Uterus (tissue), 3 donors: ENCODE measurements at regions not wholly inside any gene's neighbourhood (a gene's known extent, or its start where the extent isn't known, plus 50 kb on each side); places are given as distances from the start of the nearest gene placed in this dataset.

Experiments
- DNase-seq, 2 donors: peaks; one replicate each; pipeline ENCODE4 v3.0.0-alpha.2; 2019 to 2020
- H3K27ac ChIP-seq, 2 donors: fragments of 200-600 bp; sonication (generic); 1 replicate in 1 of 2; 2 replicates in 1 of 2; pipeline ENCODE4 v1.5.1; 2016 to 2018
- H3K27me3 ChIP-seq, 2 donors: fragments of 200-600 bp; sonication (generic); one replicate each; pipeline ENCODE4 v1.5.1; 2018 to 2019; ENCODE audit warnings: control low read depth in 1 of 2
- H3K36me3 ChIP-seq, 2 donors: fragments of 200-600 bp; sonication (generic); one replicate each; pipeline ENCODE4 v1.5.1; 2019; ENCODE audit warnings: control low read depth in 1 of 2
- H3K4me1 ChIP-seq, 2 donors: fragments of 200-600 bp; sonication (generic); one replicate each; pipeline ENCODE4 v1.5.1; 2018 to 2019; ENCODE audit warnings: control low read depth in 1 of 2
- H3K4me3 ChIP-seq, 2 donors: fragments of 200-600 bp; sonication (generic); 1 replicate in 1 of 2; 2 replicates in 1 of 2; pipeline ENCODE4 v1.5.1; 2018 to 2019; ENCODE audit warnings: mild to moderate bottlenecking in 1 of 2
- H3K9me3 ChIP-seq, 2 donors: fragments of 200-600 bp; sonication (generic); one replicate each; pipeline ENCODE4 v1.5.1; 2019; ENCODE audit warnings: control low read depth in 1 of 2
- CTCF ChIP-seq, 4 experiments: fragments of 200-600 bp in 2 of 4; fragments of 450-650 bp in 2 of 4; sonication (generic) in 2 of 4; IDR thresholded peaks; one replicate each; pipeline ENCODE4 v1.5.1; 2016 to 2019; ENCODE audit warnings: antibody characterized with exemption in 4 of 4, mild to moderate bottlenecking in 2 of 4, moderate library complexity in 1 of 4
- POLR2A ChIP-seq, 2 donors: fragments of 450-650 bp; IDR thresholded peaks; one replicate each; pipeline ENCODE4 v1.6.1; 2016; ENCODE audit warnings: antibody characterized with exemption in 2 of 2, mild to moderate bottlenecking in 1 of 2, moderate library complexity in 1 of 2
- intact Hi-C: fragments of 100-400 bp; cut with DNase I; formaldehyde crosslinking; loops from one replicate; pipeline ENCODE4 v1.15.1; 2023; ENCODE audit warnings: low total_unique reads
- donor health status: DM: yes; HTN: yes; CAD: no.

DNA sequence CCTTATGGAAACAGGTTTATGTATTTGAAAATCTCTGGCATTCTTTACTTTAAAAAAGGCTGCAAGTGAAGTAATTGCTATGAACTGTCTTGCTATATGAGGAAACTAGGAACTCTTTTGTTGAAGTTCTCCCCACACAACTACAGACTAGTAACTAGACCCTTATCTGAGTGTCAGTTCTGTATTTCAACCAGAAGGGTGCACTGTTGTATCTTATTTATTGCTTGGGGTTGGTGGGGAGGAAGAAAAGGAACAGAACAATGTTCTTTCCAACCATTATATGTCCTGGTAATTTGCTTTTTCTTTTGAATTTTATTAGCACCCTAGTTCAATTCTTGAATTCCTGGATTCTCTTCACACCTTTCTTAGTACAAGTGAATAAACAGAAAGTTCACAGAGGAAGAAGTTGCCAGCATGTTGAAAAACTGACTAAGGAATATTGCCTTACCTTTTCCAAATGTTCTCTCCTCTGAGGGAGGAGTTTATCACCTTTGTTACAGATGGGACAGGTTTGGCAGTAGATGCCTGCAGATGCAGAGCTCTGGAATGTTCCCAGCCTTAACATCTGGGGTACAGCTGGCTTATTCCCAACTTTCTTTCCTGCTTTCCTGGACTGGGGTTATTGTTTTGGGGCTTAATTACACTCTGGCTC is 162.4 kb upstream of the CFAP20DC start:
- DNase-seq, result no peak
- no peaks in the 10 kb centered on the region for H3K36me3 ChIP-seq
- intact Hi-C loops, result no loop called here
- no peak overlapping the region for H3K27ac ChIP-seq
- TF ChIP-seq CTCF (IDR thresholded peaks at IDR 0.05) (peak; percentile 56 to 73 (median 66)), POLR2A (IDR thresholded peaks at IDR 0.05) (no peak)
- no peaks in the 10 kb centered on the region for H3K4me1 ChIP-seq
- H3K9me3 ChIP-seq, result no peaks in the 10 kb centered on the region
- no peak overlapping the region for H3K4me3 ChIP-seq
- H3K27me3 ChIP-seq, result no peaks in the 10 kb centered on the region

- no peaks in the 10 kb centered on the region for H3K27me3 ChIP-seq
- H3K4me1 ChIP-seq, result no peaks in the 10 kb centered on the region
- no peak overlapping the region for H3K27ac ChIP-seq
- no peaks in the 10 kb centered on the region for H3K36me3 ChIP-seq
- DNase-seq, result no peak
- intact Hi-C loops, result no loop called here
- no peak overlapping the region for H3K4me3 ChIP-seq
- no peaks in the 10 kb centered on the region for H3K9me3 ChIP-seq
- TF ChIP-seq CTCF (IDR thresholded peaks at IDR 0.05) (no peak), POLR2A (IDR thresholded peaks at IDR 0.05) (no peak)
Observed at GRCh38 chr3:59210260-59210659, 160.4 kb upstream of the CFAP20DC start.

DNA sequence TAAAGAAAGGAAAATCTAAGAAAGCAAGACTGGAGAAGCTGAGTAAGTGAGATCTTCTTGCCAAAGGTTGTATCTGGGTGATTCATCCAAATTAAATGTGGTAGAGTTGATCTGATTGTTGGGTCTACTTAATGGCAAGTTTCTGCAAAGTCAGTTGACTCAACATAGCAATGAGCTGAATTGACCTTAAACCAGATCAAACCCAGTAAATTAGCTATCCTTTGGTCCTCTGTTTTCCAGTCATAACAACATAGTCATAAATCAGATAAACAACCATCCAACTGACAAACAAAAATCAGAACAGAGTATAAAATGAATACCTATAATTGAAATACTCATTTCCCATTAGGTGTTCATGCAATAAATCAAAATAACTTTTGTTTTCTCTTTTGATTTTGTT is 142.6 kb upstream of the CFAP20DC start:
- Histone ChIP-seq H3K4me3 (no peak overlapping the region), H3K36me3 (no peaks in the 10 kb centered on the region), H3K9me3 (no peaks in the 10 kb centered on the region), H3K27ac (no peak overlapping the region), H3K4me1 (no peaks in the 10 kb centered on the region), H3K27me3 (no peaks in the 10 kb centered on the region)
- no peak for DNase-seq
- TF ChIP-seq POLR2A (IDR thresholded peaks at IDR 0.05), result no peak
- no peak for TF ChIP-seq CTCF (IDR thresholded peaks at IDR 0.05)
- intact Hi-C loops, result no loop called here

DNA sequence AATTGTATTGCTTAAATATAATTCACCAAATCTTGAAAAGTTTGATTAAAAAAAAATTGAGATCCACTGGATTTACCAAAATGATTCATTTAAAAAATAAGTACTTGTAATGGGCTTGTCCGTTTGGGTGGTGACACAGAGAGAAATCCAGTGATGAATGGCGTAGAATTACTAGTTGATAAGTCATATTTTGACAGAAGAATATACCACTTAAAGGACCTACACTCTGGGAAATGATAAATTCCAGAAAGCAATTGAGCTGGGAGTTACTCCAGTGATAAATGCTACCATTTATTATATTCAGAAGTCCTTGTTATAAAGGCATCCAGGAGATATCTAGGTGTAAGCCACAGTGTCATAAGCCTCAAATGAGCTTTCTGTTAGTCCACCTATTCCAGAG is 141.8 kb upstream of the CFAP20DC start:
- Histone ChIP-seq H3K27me3 (no peaks in the 10 kb centered on the region), H3K4me1 (no peaks in the 10 kb centered on the region), H3K36me3 (no peaks in the 10 kb centered on the region), H3K27ac (no peak overlapping the region), H3K4me3 (no peak overlapping the region), H3K9me3 (no peaks in the 10 kb centered on the region)
- TF ChIP-seq POLR2A (IDR thresholded peaks at IDR 0.05) (no peak), CTCF (IDR thresholded peaks at IDR 0.05) (no peak)
- intact Hi-C loops, result no loop called here
- no peak for DNase-seq

DNA sequence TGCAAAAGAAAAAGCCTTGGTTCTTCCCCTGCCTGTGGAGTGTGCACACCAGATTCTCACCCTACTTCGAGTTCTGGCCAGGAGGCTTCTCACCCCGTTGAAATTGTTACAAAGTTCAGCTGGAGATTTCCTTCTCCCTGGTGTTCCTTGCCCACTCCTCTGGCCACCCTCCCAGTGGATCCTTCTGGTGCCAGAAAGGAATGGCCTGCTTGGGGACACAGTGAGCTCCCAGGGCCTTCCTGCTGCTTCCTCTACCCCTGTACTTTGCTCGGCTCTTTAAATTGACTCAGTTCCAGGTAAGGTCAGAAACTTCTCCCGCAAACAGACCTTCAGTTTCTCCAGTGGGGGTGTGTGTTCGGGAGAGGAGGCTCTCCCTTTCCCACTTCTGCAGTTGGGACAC is 140.1 kb upstream of the CFAP20DC start:
- H3K4me3 ChIP-seq, result no peak overlapping the region
- H3K9me3 ChIP-seq, result no peaks in the 10 kb centered on the region
- H3K27ac ChIP-seq, result no peak overlapping the region
- no peaks in the 10 kb centered on the region for H3K4me1 ChIP-seq
- intact Hi-C loops, result no loop called here
- DNase-seq, result no peak
- no peaks in the 10 kb centered on the region for H3K36me3 ChIP-seq
- H3K27me3 ChIP-seq, result no peaks in the 10 kb centered on the region
- no peak for TF ChIP-seq POLR2A (IDR thresholded peaks at IDR 0.05)
- no peak for TF ChIP-seq CTCF (IDR thresholded peaks at IDR 0.05)
